ENCODE measurements at regions not wholly inside any gene's neighbourhood (a gene's known extent, or its start where the extent isn't known, plus 50 kb on each side); places are given as distances from the start of the nearest gene placed in this dataset.

DNA sequence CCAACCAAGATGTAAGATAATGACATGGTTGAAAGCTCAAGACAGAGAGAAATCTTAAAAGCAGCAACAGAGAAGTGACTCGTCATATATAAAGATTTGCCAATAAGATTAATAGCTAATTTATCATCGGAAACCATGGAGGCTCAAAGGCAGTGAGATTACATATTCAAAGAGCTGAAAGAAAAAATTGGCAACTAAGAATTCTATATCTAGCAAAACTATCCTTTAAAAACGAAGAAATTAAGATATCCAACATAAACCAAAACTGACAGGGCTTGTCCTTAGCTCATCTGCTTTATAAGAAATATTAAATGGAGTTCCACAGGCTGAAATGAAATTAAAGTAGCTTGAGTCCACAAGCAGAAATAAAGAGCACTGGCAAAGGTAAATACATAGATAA lies 236.6 kb downstream of the ANAPC1 start:
- no peak overlapping the region for H3K9ac ChIP-seq (ENCODE audit: low read length)
- H3K4me1 Mint-ChIP-seq, result peaks cover 5% of the 10 kb centered on the region
- H3K4me2 ChIP-seq (replicated peaks; ENCODE audit: low read depth, low read length, poor library complexity, severe bottlenecking), result no peak overlapping the region
- no peak overlapping the region for H2AFZ ChIP-seq (ENCODE audit: insufficient read depth, low read depth, low read length, poor library complexity, severe bottlenecking)
- no peak for TF ChIP-seq EZH2 (IDR thresholded peaks at IDR 0.05; ENCODE audit: borderline replicate concordance, insufficient read depth, low read depth, low read length, poor library complexity, severe bottlenecking)
- TF ChIP-seq, protein P1, sequence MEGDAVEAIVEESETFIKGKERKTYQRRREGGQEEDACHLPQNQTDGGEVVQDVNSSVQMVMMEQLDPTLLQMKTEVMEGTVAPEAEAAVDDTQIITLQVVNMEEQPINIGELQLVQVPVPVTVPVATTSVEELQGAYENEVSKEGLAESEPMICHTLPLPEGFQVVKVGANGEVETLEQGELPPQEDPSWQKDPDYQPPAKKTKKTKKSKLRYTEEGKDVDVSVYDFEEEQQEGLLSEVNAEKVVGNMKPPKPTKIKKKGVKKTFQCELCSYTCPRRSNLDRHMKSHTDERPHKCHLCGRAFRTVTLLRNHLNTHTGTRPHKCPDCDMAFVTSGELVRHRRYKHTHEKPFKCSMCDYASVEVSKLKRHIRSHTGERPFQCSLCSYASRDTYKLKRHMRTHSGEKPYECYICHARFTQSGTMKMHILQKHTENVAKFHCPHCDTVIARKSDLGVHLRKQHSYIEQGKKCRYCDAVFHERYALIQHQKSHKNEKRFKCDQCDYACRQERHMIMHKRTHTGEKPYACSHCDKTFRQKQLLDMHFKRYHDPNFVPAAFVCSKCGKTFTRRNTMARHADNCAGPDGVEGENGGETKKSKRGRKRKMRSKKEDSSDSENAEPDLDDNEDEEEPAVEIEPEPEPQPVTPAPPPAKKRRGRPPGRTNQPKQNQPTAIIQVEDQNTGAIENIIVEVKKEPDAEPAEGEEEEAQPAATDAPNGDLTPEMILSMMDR (IDR thresholded peaks at IDR 0.05), result no peak
- H3K4me3 ChIP-seq (ENCODE audit: control extremely low read depth in 1 of 5, extremely low read depth in 1 of 5, insufficient read depth in 1 of 5, low read depth in 2 of 5, low read length in 4 of 5), result no peak overlapping the region
- intact Hi-C loops (cut with micrococcal nuclease), result no loop called here
- no peaks in the 10 kb centered on the region for H3K27me3 Mint-ChIP-seq
- H3K4me3 Mint-ChIP-seq, result no peak overlapping the region
- no peaks in the 10 kb centered on the region for H4K20me1 ChIP-seq (ENCODE audit: control insufficient read depth, insufficient read depth, low read length, poor library complexity, severe bottlenecking)
- no peaks in the 10 kb centered on the region for H3K27me3 ChIP-seq (replicated peaks in 1 of 4; ENCODE audit: control extremely low read depth in 1 of 4, control insufficient read depth in 3 of 4, insufficient read depth in 4 of 4, low read length in 3 of 4)
- no peak overlapping the region for H3K27ac ChIP-seq (ENCODE audit: low read length in 2 of 2)
- no CpG with 5 or more reads among the region's 3 CpGs for WGBS (ENCODE audit: insufficient coverage)
- no peak overlapping the region for H3K27ac Mint-ChIP-seq
- H3K9me3 Mint-ChIP-seq (ENCODE audit: insufficient read depth), result peaks cover 10% of the 10 kb centered on the region
- ATAC-seq (ENCODE audit: low read depth), result no peak
- H3K36me3 ChIP-seq (replicated peaks in 1 of 2; ENCODE audit: control extremely low read depth in 1 of 2, control insufficient read depth in 1 of 2, extremely low read depth in 1 of 2, insufficient read depth in 2 of 2, low read length in 1 of 2), result no peaks in the 10 kb centered on the region
- no peaks in the 10 kb centered on the region for H3K4me1 ChIP-seq (ENCODE audit: control insufficient read depth in 2 of 2, insufficient read depth in 2 of 2, low read length in 2 of 2)
- H3K79me2 ChIP-seq (ENCODE audit: control insufficient read depth, insufficient read depth, low read length), result no peaks in the 10 kb centered on the region
- no peak for DNase-seq
- CTCF ChIA-PET, result interaction anchor here (0.8 kb wide), 1 partner anchor 10 kb away, joined by 3 read pairs; no protein-coding TSS in a partner anchor
- POLR2A ChIA-PET, result no interaction called here
- peaks cover 2 to 9% (median 3%) of the 10 kb centered on the region in 3 donors for H3K9me3 ChIP-seq (ENCODE audit: control extremely low read depth in 1 of 3, control insufficient read depth in 2 of 3, insufficient read depth in 1 of 3, low read length in 2 of 3)

DNA sequence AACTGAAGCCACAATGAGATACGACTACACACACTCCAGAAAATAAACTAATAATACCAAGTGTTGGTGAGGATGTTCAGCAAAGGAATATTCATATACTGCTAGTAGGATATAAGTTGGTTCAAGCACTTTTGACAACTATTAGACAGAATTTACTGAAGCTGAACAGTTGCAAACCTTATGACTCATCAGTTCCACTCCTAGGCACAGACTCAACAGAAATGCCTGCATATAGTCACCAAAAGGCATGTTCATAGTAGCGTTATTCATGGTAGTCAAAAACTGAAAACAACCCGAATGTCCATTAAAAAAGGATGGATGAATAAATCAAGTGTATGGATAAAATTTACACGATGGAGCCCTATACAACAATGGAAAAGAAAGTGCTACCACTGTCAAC lies 232.0 kb downstream of the ANAPC1 start:
- CTCF ChIA-PET, result no interaction called here
- POLR2A ChIA-PET, result no interaction called here
- TF ChIP-seq, protein P1 (IDR thresholded peaks at IDR 0.05), result no peak
- TF ChIP-seq EZH2 (IDR thresholded peaks at IDR 0.05; ENCODE audit: borderline replicate concordance, insufficient read depth, low read depth, low read length, poor library complexity, severe bottlenecking), result no peak

More for the DNA sequence above, 232.0 kb downstream of the ANAPC1 start:
- no peak for DNase-seq
- Histone ChIP-seq H3K4me2 (replicated peaks; ENCODE audit: low read depth, low read length, poor library complexity, severe bottlenecking) (no peak overlapping the region), H2AFZ (ENCODE audit: insufficient read depth, low read depth, low read length, poor library complexity, severe bottlenecking) (no peak overlapping the region), H3K4me3 (ENCODE audit: control extremely low read depth in 1 of 5, extremely low read depth in 1 of 5, insufficient read depth in 1 of 5, low read depth in 2 of 5, low read length in 4 of 5) (no peak overlapping the region), H4K20me1 (ENCODE audit: control insufficient read depth, insufficient read depth, low read length, poor library complexity, severe bottlenecking) (no peaks in the 10 kb centered on the region), H3K4me1 (ENCODE audit: control insufficient read depth in 2 of 2, insufficient read depth in 2 of 2, low read length in 2 of 2) (no peaks in the 10 kb centered on the region), H3K9me3 (ENCODE audit: control extremely low read depth in 1 of 3, control insufficient read depth in 2 of 3, insufficient read depth in 1 of 3, low read length in 2 of 3) (peaks cover 0 to 5% (median 2%) of the 10 kb centered on the region in 3 donors), H3K79me2 (ENCODE audit: control insufficient read depth, insufficient read depth, low read length) (no peaks in the 10 kb centered on the region), H3K27ac (ENCODE audit: low read length in 2 of 2) (no peak overlapping the region), H3K27me3 (replicated peaks in 1 of 4; ENCODE audit: control extremely low read depth in 1 of 4, control insufficient read depth in 3 of 4, insufficient read depth in 4 of 4, low read length in 3 of 4) (no peaks in the 10 kb centered on the region), H3K9ac (ENCODE audit: low read length) (no peak overlapping the region), H3K36me3 (replicated peaks in 1 of 2; ENCODE audit: control extremely low read depth in 1 of 2, control insufficient read depth in 1 of 2, extremely low read depth in 1 of 2, insufficient read depth in 2 of 2, low read length in 1 of 2) (no peaks in the 10 kb centered on the region)
- Mint-ChIP-seq H3K4me3 (no peak overlapping the region), H3K9me3 (ENCODE audit: insufficient read depth) (peaks cover 4% of the 10 kb centered on the region), H3K27me3 (no peaks in the 10 kb centered on the region), H3K27ac (no peak overlapping the region), H3K4me1 (peaks cover 5% of the 10 kb centered on the region)
- WGBS (ENCODE audit: insufficient coverage), result no CpG with 5 or more reads among the region's 4 CpGs
- intact Hi-C loops (cut with micrococcal nuclease), result no loop called here
- no peak for ATAC-seq (ENCODE audit: low read depth)
